GM23248 (cell line): ENCODE measurements at regions not wholly inside any gene's neighbourhood (a gene's known extent, or its start where the extent isn't known, plus 50 kb on each side); places are given as distances from the start of the nearest gene placed in this dataset.

Experiments used
- DNase-seq: peaks from one replicate; pipeline ENCODE4 v3.0.0-alpha.2; 2015
- H2AFZ ChIP-seq: fragments of 200-600 bp; sonication (generic); 2 replicates; pipeline ENCODE4 v1.6.1; 2016; ENCODE audit warnings: antibody characterized with exemption
- H3F3A ChIP-seq: fragments of 200-600 bp; sonication (generic); 2 replicates; pipeline ENCODE4 v1.6.1; 2016; ENCODE audit warnings: mild to moderate bottlenecking, antibody characterized with exemption, mixed run types; ENCODE audit not compliant: insufficient read depth
- H3K27ac ChIP-seq: fragments of 200-600 bp; sonication (generic); 2 replicates; pipeline ENCODE4 v1.5.1; 2016; ENCODE audit warnings: mild to moderate bottlenecking
- H3K27me3 ChIP-seq: fragments of 200-600 bp; sonication (generic); replicated peaks from 2 replicates; pipeline ENCODE4 v1.6.1; 2016; ENCODE audit warnings: mild to moderate bottlenecking; ENCODE audit not compliant: insufficient read depth
- H3K36me3 ChIP-seq: fragments of 200-600 bp; sonication (generic); 2 replicates; pipeline ENCODE4 v1.6.1; 2016; ENCODE audit warnings: low read depth, mild to moderate bottlenecking
- H3K4me1 ChIP-seq: fragments of 200-600 bp; sonication (generic); 2 replicates; pipeline ENCODE4 v1.6.1; 2016; ENCODE audit warnings: mild to moderate bottlenecking; ENCODE audit not compliant: insufficient read depth
- H3K4me2 ChIP-seq: fragments of 200-600 bp; sonication (generic); one replicate; pipeline ENCODE4 v1.6.1; 2016; ENCODE audit warnings: mild to moderate bottlenecking; ENCODE audit not compliant: unreplicated experiment
- H3K4me3 ChIP-seq: fragments of 200-600 bp; sonication (generic); 2 replicates; pipeline ENCODE4 v1.5.1; 2016; ENCODE audit warnings: mild to moderate bottlenecking
- H3K79me2 ChIP-seq: fragments of 200-600 bp; sonication (generic); 2 replicates; pipeline ENCODE4 v1.6.1; 2016; ENCODE audit warnings: mild to moderate bottlenecking; ENCODE audit not compliant: insufficient read depth
- H3K9ac ChIP-seq: fragments of 200-600 bp; sonication (generic); 2 replicates; pipeline ENCODE4 v1.6.1; 2016; ENCODE audit warnings: mild to moderate bottlenecking
- H3K9me2 ChIP-seq: fragments of 200-600 bp; sonication (generic); 2 replicates; pipeline ENCODE4 v1.6.1; 2016; ENCODE audit warnings: mixed run types, mild to moderate bottlenecking, moderate library complexity; ENCODE audit not compliant: insufficient read depth
- H3K9me3 ChIP-seq: fragments of 200-600 bp; sonication (generic); one replicate; pipeline ENCODE4 v1.6.1; 2017; ENCODE audit warnings: low read depth
- H4K20me1 ChIP-seq: fragments of 200-600 bp; sonication (generic); 2 replicates; pipeline ENCODE4 v1.6.0; 2016; ENCODE audit not compliant: insufficient read depth
- EZH2 ChIP-seq: fragments of 200-600 bp; sonication (generic); IDR thresholded peaks from 2 replicates; pipeline ENCODE4 v1.6.1; 2018; ENCODE audit warnings: antibody characterized with exemption, mild to moderate bottlenecking; ENCODE audit not compliant: insufficient read depth, poor library complexity, severe bottlenecking
- EZH2phosphoT487 ChIP-seq: fragments of 200-600 bp; sonication (generic); IDR thresholded peaks from 2 replicates; pipeline ENCODE4 v1.6.1; 2018; ENCODE audit warnings: antibody characterized with exemption, moderate library complexity, mild to moderate bottlenecking, low read depth; ENCODE audit not compliant: insufficient read depth
- WGBS, 2 experiments: methylation state at CpG; one replicate each; pipeline ENCODE4 v1.1.6; 2015 to 2017; ENCODE audit warnings: low lambda C conversion rate in 2 of 2, low coverage in 1 of 2; ENCODE audit errors: missing lambda C conversion rate in 2 of 2; 5-methylcytosine and 5-hydroxymethylcytosine counted together
- in situ Hi-C: fragments of 300-500 bp; cut with MboI; formaldehyde crosslinking; loops from 2 replicates; pipeline ENCODE4 v1.15.0; 2020

DNA sequence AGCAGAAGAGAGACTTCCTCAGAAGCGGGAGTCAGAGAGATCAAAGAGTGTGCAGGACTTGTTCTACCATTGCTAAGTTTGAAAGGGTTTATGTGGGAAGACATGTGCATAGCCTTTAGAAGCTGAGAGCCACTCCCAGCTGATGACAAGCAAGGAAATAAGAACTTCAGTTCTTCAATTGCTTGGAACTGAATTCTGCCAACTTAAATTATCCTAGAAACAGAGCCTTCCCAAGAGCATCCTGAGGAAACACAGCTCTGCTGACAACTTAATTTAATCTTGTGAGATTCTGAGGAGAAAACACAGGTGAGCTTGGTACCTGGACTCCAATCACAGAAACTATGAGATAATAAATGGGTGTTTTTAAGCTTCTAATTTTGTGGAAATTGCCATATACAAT, 150.6 kb upstream of the OGFRL1 start:
- Histone ChIP-seq H3K9me2 (no peaks in the 10 kb centered on the region), H3K79me2 (no peaks in the 10 kb centered on the region), H4K20me1 (no peaks in the 10 kb centered on the region), H3K4me1 (no peaks in the 10 kb centered on the region), H3F3A (no peaks in the 10 kb centered on the region), H3K9ac (no peak overlapping the region), H3K4me2 (no peak overlapping the region), H3K9me3 (no peaks in the 10 kb centered on the region), H3K27ac (no peak overlapping the region), H3K36me3 (no peaks in the 10 kb centered on the region), H3K4me3 (no peak overlapping the region), H2AFZ (no peak overlapping the region), H3K27me3 (0 out of 2 replicates have a peak, but pooled peaks cover 3% of the 10 kb centered on the region)
- DNase-seq = no peak
- WGBS, 2 experiments = 0 to 7% methylated on average over 1 of the region's 1 CpG
- TF ChIP-seq EZH2 (no peak), EZH2phosphoT487 (no peak)
- in situ Hi-C loops = no loop called here

DNA sequence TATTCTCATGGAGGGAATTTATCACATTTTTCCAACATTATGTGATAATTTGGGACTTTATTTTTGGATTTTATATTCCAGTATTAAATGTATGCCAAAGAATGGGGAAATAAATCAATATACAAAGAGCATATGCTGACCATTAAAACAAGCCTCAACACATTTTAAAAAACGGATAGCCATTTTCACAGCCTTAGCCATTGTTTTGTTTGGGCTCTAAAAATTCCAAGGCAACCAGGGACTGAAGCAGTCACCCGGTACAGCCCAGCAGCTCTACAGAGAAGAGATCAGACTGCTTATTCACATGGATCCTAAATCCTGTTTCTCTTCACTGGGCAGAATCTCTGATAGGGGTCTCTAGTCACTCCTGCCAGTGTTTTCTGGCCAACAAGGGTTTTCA, 150.2 kb upstream of the OGFRL1 start:
- H3K27ac ChIP-seq = no peak overlapping the region
- in situ Hi-C loops = no loop called here
- 0 to 2% methylated on average over 2 of the region's 2 CpGs for WGBS, 2 experiments
- no peaks in the 10 kb centered on the region for H3F3A ChIP-seq
- H3K36me3 ChIP-seq = no peaks in the 10 kb centered on the region
- H3K4me2 ChIP-seq = no peak overlapping the region
- H4K20me1 ChIP-seq = no peaks in the 10 kb centered on the region
- H2AFZ ChIP-seq = no peak overlapping the region
- H3K9ac ChIP-seq = no peak overlapping the region
- no peaks in the 10 kb centered on the region for H3K4me1 ChIP-seq
- H3K9me3 ChIP-seq = no peaks in the 10 kb centered on the region
- 0 out of 2 replicates have a peak, but pooled peaks cover 3% of the 10 kb centered on the region for H3K27me3 ChIP-seq
- H3K4me3 ChIP-seq = no peak overlapping the region
- TF ChIP-seq EZH2phosphoT487 (no peak), EZH2 (no peak)
- H3K79me2 ChIP-seq = no peaks in the 10 kb centered on the region
- DNase-seq = no peak
- no peaks in the 10 kb centered on the region for H3K9me2 ChIP-seq

DNA sequence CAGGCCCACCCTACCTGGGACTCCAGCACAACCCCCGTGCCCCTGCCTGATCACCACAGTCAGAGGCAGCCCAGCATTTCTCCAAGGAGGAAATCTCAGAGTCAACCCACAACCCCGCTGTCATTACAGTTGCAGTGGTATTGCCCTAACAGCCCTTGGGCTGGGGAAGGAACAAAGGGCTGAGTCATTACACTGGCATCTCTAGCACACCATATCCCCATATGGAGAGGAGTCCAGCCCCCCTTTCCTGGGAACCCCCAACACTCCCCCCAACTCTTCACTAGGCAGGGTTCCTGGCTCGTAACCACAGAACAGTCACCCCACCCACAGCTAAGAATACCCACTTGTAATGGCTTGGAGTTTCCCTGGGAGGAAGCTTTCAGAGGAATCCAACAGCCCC, 149.4 kb upstream of the OGFRL1 start:
- no peaks in the 10 kb centered on the region for H3K9me2 ChIP-seq

DNA sequence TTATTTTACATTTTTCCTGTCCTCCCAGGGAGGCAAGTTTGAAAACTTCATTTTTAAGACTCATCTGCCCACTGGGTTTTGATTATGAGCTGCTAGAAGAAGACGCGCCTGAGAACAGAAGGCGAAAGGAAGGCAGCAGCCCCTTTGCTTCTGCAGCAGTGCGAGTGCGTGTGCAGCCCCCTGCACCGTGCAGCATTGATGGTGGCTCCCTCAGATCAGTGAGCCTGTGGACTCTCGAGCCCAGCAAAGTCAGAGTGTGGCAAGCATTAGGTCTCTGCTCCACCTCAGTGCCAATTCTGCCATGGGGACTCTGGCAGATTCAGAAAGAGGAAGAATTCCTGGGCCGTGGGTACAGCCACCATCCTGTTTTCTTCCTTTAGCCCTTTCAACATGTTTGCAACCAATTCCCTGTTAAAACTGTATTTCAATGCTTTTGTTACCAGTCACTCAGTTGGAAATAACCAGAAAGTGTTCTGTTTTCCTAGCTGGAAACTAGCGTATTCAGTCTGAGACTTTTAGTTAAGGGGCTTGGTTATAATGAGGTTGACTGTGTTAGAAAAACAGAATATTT, 134.8 kb upstream of the OGFRL1 start:
- Histone ChIP-seq H3K27ac (no peak overlapping the region), H3F3A (no peaks in the 10 kb centered on the region), H2AFZ (no peak overlapping the region), H3K9ac (no peak overlapping the region), H3K79me2 (no peaks in the 10 kb centered on the region), H4K20me1 (no peaks in the 10 kb centered on the region), H3K36me3 (no peaks in the 10 kb centered on the region), H3K9me2 (no peaks in the 10 kb centered on the region), H3K9me3 (no peaks in the 10 kb centered on the region), H3K27me3 (no peaks in the 10 kb centered on the region), H3K4me1 (no peaks in the 10 kb centered on the region), H3K4me3 (no peak overlapping the region), H3K4me2 (no peak overlapping the region)
- TF ChIP-seq EZH2phosphoT487 (no peak), EZH2 (no peak)
- in situ Hi-C loops = no loop called here
- no peak for DNase-seq
- WGBS, 2 experiments = 81 to 82% methylated on average over 9 of the region's 9 CpGs

More for the DNA sequence above, 149.4 kb upstream of the OGFRL1 start:
- no peaks in the 10 kb centered on the region for H3F3A ChIP-seq
- H3K4me3 ChIP-seq = no peak overlapping the region
- no peak overlapping the region for H3K4me2 ChIP-seq
- in situ Hi-C loops = no loop called here
- no peaks in the 10 kb centered on the region for H3K9me3 ChIP-seq
- 33 to 45% methylated on average over 3 of the region's 3 CpGs for WGBS, 2 experiments
- H3K79me2 ChIP-seq = no peaks in the 10 kb centered on the region
- TF ChIP-seq EZH2 = no peak
- TF ChIP-seq EZH2phosphoT487 = no peak
- no peak overlapping the region for H3K27ac ChIP-seq
- no peaks in the 10 kb centered on the region for H4K20me1 ChIP-seq
- no peaks in the 10 kb centered on the region for H3K36me3 ChIP-seq
- 0 out of 2 replicates have a peak, but pooled peaks cover 3% of the 10 kb centered on the region for H3K27me3 ChIP-seq
- no peak overlapping the region for H3K9ac ChIP-seq
- no peaks in the 10 kb centered on the region for H3K4me1 ChIP-seq
- no peak overlapping the region for H2AFZ ChIP-seq
- no peak for DNase-seq

DNA sequence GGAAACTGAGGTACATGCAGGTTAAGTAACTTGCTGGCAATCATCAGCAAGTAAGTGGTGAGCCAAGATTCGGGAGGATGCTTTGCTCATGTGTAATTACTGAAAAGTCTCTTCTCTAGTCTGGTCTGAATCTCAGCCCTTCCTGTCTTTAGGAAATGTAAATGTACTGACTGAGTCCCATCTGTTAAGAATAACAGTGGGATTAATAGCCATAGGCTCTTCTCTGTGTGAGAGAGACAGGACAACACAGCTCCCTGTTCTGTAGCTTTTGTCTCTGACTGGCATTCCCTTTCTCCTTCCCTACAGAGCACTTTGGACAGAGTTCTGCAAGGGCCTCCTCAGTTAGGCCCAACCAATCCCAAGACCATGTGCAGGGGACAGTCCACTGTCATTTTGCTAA, 131.3 kb upstream of the OGFRL1 start:
- Histone ChIP-seq H3K27me3 (peaks cover 3% of the 10 kb centered on the region; the same call in 1 of the 2 replicates), H3K4me1 (no peaks in the 10 kb centered on the region), H3K4me3 (no peak overlapping the region), H3K27ac (no peak overlapping the region), H3K9me3 (no peaks in the 10 kb centered on the region), H3F3A (no peaks in the 10 kb centered on the region), H4K20me1 (no peaks in the 10 kb centered on the region), H3K9me2 (no peaks in the 10 kb centered on the region), H3K79me2 (no peaks in the 10 kb centered on the region), H3K36me3 (no peaks in the 10 kb centered on the region), H3K4me2 (no peak overlapping the region), H2AFZ (no peak overlapping the region), H3K9ac (no peak overlapping the region)
- 6 to 13% methylated on average over 1 of the region's 1 CpG for WGBS, 2 experiments
- TF ChIP-seq EZH2phosphoT487 = no peak
- TF ChIP-seq EZH2 = no peak
- DNase-seq = no peak
- in situ Hi-C loops = no loop called here
